Cardiac fibroblast (primary cell): ENCODE measurements at regions not wholly inside any gene's neighbourhood (a gene's known extent, or its start where the extent isn't known, plus 50 kb on each side); places are given as distances from the start of the nearest gene placed in this dataset.

Experiments
- DNase-seq, 2 donors: peaks; one replicate each; pipeline versions ENCODE4 v3.0.0 to v3.0.0-alpha.2; 2010; ENCODE audit warnings: low read depth in 2 of 2
- H3K4me3 ChIP-seq, 2 donors: replicated peaks in 1 of 2; 1 replicate in 1 of 2; 2 replicates in 1 of 2; pipeline ENCODE4 v1.5.1; 2011; ENCODE audit warnings: low read depth in 2 of 2, low read length in 2 of 2, mild to moderate bottlenecking in 2 of 2, moderate library complexity in 1 of 2
- CTCF ChIP-seq: IDR thresholded peaks from one replicate; pipeline ENCODE4 v1.5.1; 2011; ENCODE audit warnings: low read depth, mild to moderate bottlenecking, low read length, inconsistent platforms

GRCh38 chr11:45368697-45369096 lies 82.6 kb upstream of the SYT13 start:
- H3K4me3 ChIP-seq: no peak overlapping the region
- no peak for DNase-seq
- no peak for TF ChIP-seq CTCF

DNA sequence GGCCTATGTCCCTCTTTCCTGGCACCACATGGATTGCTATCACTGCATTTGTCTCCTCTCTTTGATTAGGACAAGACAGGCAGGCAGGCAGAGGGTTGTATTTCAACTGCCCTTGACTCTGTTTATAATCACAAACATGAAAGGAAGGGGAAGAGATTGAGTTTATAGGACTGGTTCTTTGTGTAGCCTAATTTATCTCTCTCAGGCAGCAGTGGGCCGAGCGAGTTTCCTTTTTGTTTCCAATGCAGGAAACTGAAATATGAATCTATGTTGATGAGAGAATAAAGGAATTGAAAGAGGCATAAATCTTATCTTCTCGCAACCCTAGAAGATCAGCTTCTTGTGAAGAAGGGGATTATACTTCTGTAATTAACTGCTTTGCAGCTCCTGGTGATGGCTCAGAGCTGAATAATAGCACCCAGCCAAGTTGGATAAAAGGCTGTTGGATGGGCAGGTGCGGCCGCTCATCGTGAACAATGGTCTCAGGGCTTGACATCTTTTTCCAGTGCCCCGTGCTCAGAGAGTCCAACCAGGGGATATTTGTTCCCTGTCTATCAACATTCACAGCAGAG lies 80.6 kb upstream of the SYT13 start:
- no peak for TF ChIP-seq CTCF
- no peak overlapping the region for H3K4me3 ChIP-seq
- DNase-seq: no peak

DNA sequence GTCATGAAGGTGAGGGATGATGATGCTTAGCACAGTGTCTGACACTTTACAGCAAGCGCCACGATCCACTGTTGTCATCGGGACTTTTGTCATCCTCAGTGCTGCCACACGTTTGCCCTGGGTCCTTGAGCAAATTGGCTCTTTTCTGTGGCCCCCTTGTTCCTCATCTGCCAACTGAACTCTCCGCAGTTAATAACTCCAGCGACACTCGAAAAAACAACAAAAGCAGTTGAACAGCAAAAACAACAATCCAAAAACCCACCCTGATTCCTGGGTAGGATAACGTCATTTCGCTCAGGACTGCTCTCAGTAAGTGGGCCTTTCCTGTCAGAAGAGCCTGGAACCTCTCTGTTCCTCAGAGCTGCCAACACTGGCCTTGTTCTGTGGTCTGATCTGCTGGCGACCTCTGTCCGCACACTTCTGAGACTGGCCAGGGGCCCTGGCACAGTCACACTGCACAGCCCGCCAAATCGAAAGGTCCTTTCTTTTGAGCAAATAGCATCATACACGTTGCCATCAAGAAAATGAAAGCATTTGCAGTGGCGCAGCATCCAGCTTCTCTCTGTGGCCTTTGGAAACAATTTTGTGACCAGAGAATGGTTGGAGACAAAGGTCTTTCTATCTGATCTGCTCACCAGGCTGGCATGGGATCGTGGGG lies 79.9 kb upstream of the SYT13 start:
- no peak overlapping the region for H3K4me3 ChIP-seq
- TF ChIP-seq CTCF: no peak
- no peak for DNase-seq

- TF ChIP-seq CTCF: no peak
- no peak overlapping the region for H3K4me3 ChIP-seq
- DNase-seq: no peak
These were observed 76.5 kb upstream of the SYT13 start for GRCh38 chr11:45362636-45363035.

DNA sequence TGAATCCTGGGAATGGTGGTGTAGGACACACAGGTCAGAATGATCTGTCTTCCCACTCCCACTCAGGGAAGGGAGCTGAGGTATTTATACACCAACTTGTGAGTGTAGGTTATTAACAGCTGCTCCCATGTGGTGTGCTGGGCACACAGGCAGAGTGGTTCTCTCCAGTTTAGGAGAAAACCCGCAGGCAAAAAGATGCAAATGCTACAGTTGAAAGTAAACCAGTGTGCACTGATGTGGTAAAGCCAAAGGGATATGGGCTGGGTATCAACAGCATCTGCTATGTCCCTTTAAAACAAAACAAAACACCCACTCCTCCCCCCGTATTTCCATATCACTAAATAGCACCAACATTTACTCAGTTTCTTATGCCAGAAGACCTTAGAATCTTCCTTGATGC lies 75.4 kb upstream of the SYT13 start:
- no peak for DNase-seq
- no peak for TF ChIP-seq CTCF
- H3K4me3 ChIP-seq: no peak overlapping the region

DNA sequence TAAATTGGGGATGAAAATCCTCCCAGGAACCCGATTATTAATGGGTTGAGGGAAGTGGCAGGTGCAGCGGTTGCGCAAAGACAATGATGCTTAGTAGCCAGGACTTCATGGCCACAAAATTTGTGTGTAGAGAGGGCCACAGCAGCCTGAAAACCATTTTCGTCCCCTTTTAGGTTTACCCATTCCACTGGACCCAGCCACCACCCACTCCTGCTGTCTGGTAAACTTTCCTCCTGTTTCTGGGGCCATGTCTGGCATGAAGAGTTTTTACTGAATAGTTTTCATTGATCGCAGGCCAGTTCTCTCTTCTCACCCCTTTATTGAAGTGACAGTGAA lies 69.5 kb upstream of the SYT13 start:
- TF ChIP-seq CTCF: no peak

More for the DNA sequence above, 69.5 kb upstream of the SYT13 start:
- DNase-seq: no peak
- peak overlapping the region; percentile 45 to 46 for H3K4me3 ChIP-seq
